ENCODE measurements at regions not wholly inside any gene's neighbourhood (a gene's known extent, or its start where the extent isn't known, plus 50 kb on each side); places are given as distances from the start of the nearest gene placed in this dataset. TPM values are rescaled to one million over a fixed set of nuclear protein-coding genes. Genes with fewer than 3 reads are reported as not detected.

- Histone ChIP-seq H3K27ac (no peak overlapping the region), H3K4me1 (no peaks in the 10 kb centered on the region), H3K9me3 (no peaks in the 10 kb centered on the region), H3K4me3 (no peak overlapping the region), H3K36me3 (replicated peaks in 1 of 2; ENCODE audit: insufficient read depth in 1 of 2, low read depth in 2 of 2) (no peaks in the 10 kb centered on the region), H3K27me3 (no peaks in the 10 kb centered on the region)
- ATAC-seq: no peak
- WGBS, 2 donors: 84 to 90% methylated on average over 2 of the region's 2 CpGs
- no peak for DNase-seq
- intact Hi-C loops (cut with DNase I): no loop called here
- TF ChIP-seq CTCF (IDR thresholded peaks at IDR 0.05) (no peak), POLR2A (IDR thresholded peaks at IDR 0.05) (no peak)
Measured at GRCh38 chr11:47899801-47900200, 51.7 kb upstream of the NUP160 start.

Small RNA genes in the stretch of these regions (small RNA-seq; reads per million reads assigned to genes)
- not detected for gene AC023232.1

Data from body of pancreas (tissue), 4 donors.